Loucy (cell line): ENCODE measurements at regions not wholly inside any gene's neighbourhood (a gene's known extent, or its start where the extent isn't known, plus 50 kb on each side); places are given as distances from the start of the nearest gene placed in this dataset.

Experiments used
- EZH2phosphoT487 ChIP-seq: fragments of 200-600 bp; IDR thresholded peaks from 2 replicates; pipeline ENCODE4 v1.6.1; 2018; ENCODE audit warnings: antibody characterized with exemption, mild to moderate bottlenecking, moderate library complexity, borderline replicate concordance
- TF ChIP-seq, protein P1 (sequence below): fragments of 200-600 bp; sonication (generic); conservative IDR thresholded peaks from 2 replicates; pipeline ENCODE4 v1.5.1; 2014; ENCODE audit warnings: mild to moderate bottlenecking, antibody characterized with exemption, low read length

GRCh38 chr1:71232166-71232763, 151.4 kb upstream of the ZRANB2 start:
- TF ChIP-seq, protein P1, sequence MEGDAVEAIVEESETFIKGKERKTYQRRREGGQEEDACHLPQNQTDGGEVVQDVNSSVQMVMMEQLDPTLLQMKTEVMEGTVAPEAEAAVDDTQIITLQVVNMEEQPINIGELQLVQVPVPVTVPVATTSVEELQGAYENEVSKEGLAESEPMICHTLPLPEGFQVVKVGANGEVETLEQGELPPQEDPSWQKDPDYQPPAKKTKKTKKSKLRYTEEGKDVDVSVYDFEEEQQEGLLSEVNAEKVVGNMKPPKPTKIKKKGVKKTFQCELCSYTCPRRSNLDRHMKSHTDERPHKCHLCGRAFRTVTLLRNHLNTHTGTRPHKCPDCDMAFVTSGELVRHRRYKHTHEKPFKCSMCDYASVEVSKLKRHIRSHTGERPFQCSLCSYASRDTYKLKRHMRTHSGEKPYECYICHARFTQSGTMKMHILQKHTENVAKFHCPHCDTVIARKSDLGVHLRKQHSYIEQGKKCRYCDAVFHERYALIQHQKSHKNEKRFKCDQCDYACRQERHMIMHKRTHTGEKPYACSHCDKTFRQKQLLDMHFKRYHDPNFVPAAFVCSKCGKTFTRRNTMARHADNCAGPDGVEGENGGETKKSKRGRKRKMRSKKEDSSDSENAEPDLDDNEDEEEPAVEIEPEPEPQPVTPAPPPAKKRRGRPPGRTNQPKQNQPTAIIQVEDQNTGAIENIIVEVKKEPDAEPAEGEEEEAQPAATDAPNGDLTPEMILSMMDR = no peak
- TF ChIP-seq EZH2phosphoT487 = no peak
